Upper lobe of left lung (tissue), 4 donors: ENCODE measurements at regions not wholly inside any gene's neighbourhood (a gene's known extent, or its start where the extent isn't known, plus 50 kb on each side); places are given as distances from the start of the nearest gene placed in this dataset.

Experiments used
- CTCF ChIP-seq, 6 experiments: fragments of 450-650 bp in 4 of 6; fragments of 200-600 bp in 2 of 6; sonication (generic) in 2 of 6; IDR thresholded peaks; one replicate each; pipeline ENCODE4 v1.5.1; 2016 to 2019; ENCODE audit warnings: antibody characterized with exemption in 6 of 6
- EP300 ChIP-seq, 4 donors: sonication (generic); formaldehyde crosslinking; IDR thresholded peaks; one replicate each; pipeline ENCODE4 v1.5.1; 2017; ENCODE audit warnings: antibody characterized with exemption in 4 of 4, control low read depth in 2 of 4
- POLR2A ChIP-seq, 4 donors: fragments of 450-650 bp; IDR thresholded peaks; one replicate each; pipeline ENCODE4 v1.5.1; 2016 to 2017; ENCODE audit warnings: antibody characterized with exemption in 4 of 4, mild to moderate bottlenecking in 2 of 4
- POLR2AphosphoS5 ChIP-seq, 2 donors: sonication (generic); formaldehyde crosslinking; IDR thresholded peaks; one replicate each; pipeline ENCODE4 v1.5.1; 2017; ENCODE audit warnings: antibody characterized with exemption in 2 of 2

- TF ChIP-seq POLR2A (IDR thresholded peaks at IDR 0.05) (no peak), EP300 (IDR thresholded peaks at IDR 0.05) (no peak), CTCF (IDR thresholded peaks at IDR 0.05) (no peak), POLR2AphosphoS5 (IDR thresholded peaks at IDR 0.05) (no peak)
Observed at GRCh38 chr5:63760965-63761364, 201.3 kb downstream of the HTR1A start.
